ENCODE measurements at regions not wholly inside any gene's neighbourhood (a gene's known extent, or its start where the extent isn't known, plus 50 kb on each side); places are given as distances from the start of the nearest gene placed in this dataset.

DNA sequence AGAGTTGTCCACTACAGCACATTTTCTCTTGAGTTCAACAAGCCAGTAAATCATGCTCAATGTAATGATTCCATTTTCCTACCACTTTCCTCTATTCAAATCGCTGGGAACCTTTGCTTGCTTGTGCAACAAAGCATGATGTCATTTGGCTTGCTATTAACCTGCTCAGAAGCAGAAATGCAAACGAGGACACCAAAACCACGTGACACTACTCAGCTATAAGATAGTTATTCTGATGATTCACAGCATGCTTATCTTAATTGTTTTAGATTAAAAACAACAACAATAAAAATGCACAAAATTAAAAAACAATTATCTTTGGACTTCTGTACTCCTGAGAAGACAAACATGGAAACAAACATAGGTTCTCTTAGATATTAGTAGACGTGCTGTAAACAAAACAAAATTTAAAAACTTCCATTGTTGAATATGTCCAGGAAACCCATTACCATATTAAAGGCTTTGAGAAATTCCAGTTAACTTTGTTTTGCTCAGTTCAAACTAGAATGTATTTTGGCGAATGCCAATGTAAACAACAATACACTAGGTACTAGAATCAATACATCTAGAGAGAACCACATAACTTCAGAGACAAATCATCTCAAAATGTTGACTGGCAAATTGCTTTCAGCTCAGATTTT is 77.5 kb upstream of the KRAS start:
- no peak overlapping the region for H3K4me3 ChIP-seq (ENCODE audit: low read depth, low read length)
- no peaks in the 10 kb centered on the region for H3K36me3 ChIP-seq
- TF ChIP-seq, protein P1, sequence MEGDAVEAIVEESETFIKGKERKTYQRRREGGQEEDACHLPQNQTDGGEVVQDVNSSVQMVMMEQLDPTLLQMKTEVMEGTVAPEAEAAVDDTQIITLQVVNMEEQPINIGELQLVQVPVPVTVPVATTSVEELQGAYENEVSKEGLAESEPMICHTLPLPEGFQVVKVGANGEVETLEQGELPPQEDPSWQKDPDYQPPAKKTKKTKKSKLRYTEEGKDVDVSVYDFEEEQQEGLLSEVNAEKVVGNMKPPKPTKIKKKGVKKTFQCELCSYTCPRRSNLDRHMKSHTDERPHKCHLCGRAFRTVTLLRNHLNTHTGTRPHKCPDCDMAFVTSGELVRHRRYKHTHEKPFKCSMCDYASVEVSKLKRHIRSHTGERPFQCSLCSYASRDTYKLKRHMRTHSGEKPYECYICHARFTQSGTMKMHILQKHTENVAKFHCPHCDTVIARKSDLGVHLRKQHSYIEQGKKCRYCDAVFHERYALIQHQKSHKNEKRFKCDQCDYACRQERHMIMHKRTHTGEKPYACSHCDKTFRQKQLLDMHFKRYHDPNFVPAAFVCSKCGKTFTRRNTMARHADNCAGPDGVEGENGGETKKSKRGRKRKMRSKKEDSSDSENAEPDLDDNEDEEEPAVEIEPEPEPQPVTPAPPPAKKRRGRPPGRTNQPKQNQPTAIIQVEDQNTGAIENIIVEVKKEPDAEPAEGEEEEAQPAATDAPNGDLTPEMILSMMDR (IDR thresholded peaks at IDR 0.05; ENCODE audit: low read depth, low read length) = no peak
- no peaks in the 10 kb centered on the region for H3K9me3 ChIP-seq
- no peak for DNase-seq
- H3K4me1 ChIP-seq = no peaks in the 10 kb centered on the region
- no peaks in the 10 kb centered on the region for H3K27me3 ChIP-seq

DNA sequence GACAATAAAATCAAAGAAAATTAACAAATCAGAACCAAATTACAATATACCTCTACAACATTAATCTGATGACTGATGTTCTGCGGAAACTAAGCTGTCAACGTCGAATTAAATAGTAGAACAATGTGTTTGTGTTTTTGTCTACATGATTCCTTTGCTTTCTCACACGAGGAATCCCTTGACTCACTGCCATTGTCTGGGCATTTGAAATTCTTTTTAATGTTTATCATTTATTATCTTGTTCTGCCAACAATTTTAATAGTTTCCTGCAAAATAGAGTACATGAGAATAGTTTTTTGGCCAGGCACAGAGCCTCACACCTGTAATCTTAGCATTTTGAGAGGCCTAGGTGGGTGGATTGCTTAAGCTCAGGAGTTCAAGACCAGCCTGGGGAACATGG is 76.6 kb upstream of the KRAS start:
- TF ChIP-seq, protein P1 (IDR thresholded peaks at IDR 0.05; ENCODE audit: low read depth, low read length) = no peak
- Histone ChIP-seq H3K36me3 (no peaks in the 10 kb centered on the region), H3K4me3 (ENCODE audit: low read depth, low read length) (no peak overlapping the region), H3K4me1 (no peaks in the 10 kb centered on the region), H3K9me3 (no peaks in the 10 kb centered on the region), H3K27me3 (no peaks in the 10 kb centered on the region)
- no peak for DNase-seq

DNA sequence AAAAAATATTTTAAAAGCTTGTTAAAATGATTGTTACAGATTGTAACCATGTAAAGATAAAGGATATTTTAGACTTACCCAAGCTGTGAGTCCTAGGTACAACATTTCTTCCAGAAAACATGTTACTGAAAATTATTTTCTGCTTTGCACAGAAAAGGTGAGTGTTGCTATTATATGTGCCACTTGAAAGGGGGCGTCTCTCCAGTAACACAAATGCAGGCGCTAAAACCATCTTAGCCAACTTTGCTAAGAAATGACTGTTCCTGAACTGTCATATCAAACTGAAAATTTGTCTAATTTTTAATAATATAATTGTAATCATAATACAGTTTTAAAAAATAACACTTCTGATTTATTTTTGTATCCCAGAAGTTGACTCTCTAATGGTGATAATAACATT is 75.6 kb upstream of the KRAS start:
- Histone ChIP-seq H3K36me3 (no peaks in the 10 kb centered on the region), H3K4me3 (ENCODE audit: low read depth, low read length) (no peak overlapping the region), H3K9me3 (no peaks in the 10 kb centered on the region), H3K4me1 (no peaks in the 10 kb centered on the region), H3K27me3 (no peaks in the 10 kb centered on the region)
- TF ChIP-seq, protein P1 (IDR thresholded peaks at IDR 0.05; ENCODE audit: low read depth, low read length) = no peak
- no peak for DNase-seq

DNA sequence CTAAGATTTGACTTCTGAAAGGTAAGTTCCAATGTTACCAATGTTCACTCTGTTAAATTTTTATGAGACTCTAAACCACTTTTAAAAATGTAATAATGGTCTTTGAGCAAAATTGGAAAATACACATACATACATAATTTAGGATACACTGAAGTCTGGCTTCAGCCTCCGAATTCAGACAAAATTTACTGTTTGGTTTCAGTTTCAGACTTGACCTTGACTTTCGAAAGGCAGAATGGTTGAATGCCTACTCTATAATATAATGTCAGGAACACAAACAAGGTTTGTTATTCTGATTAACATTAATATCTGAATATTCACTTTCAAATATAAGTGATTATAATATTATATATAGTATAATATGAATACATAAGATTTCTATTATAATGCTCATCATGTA is 74.1 kb upstream of the KRAS start:
- TF ChIP-seq, protein P1 (IDR thresholded peaks at IDR 0.05; ENCODE audit: low read depth, low read length) = no peak
- Histone ChIP-seq H3K4me3 (ENCODE audit: low read depth, low read length) (no peak overlapping the region), H3K36me3 (no peaks in the 10 kb centered on the region), H3K9me3 (no peaks in the 10 kb centered on the region), H3K27me3 (no peaks in the 10 kb centered on the region), H3K4me1 (no peaks in the 10 kb centered on the region)
- no peak for DNase-seq

DNA sequence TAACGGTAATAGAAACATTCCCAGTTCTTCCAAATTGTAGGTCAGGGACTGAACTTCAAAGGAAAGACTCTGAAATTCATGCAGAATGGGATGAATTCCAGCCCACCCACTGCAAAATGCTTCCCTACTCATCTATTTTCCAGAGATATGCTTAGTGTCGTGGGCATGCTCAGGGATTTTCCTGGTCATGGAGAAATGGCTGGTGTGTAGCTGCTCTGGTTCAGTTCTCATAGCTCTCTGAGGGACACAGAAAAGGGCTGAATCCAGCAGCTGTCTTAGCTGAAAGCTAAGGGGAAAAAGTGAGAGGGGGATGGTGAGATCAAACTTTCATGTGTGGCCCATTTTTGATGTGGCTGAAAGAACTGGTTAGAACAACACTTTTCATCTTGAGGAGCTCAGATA is 72.9 kb upstream of the KRAS start:
- H3K36me3 ChIP-seq = no peaks in the 10 kb centered on the region
- TF ChIP-seq, protein P1 (IDR thresholded peaks at IDR 0.05; ENCODE audit: low read depth, low read length) = no peak
- no peak overlapping the region for H3K4me3 ChIP-seq (ENCODE audit: low read depth, low read length)
- no peaks in the 10 kb centered on the region for H3K27me3 ChIP-seq
- no peak for DNase-seq
- H3K9me3 ChIP-seq = no peaks in the 10 kb centered on the region
- H3K4me1 ChIP-seq = no peaks in the 10 kb centered on the region

DNA sequence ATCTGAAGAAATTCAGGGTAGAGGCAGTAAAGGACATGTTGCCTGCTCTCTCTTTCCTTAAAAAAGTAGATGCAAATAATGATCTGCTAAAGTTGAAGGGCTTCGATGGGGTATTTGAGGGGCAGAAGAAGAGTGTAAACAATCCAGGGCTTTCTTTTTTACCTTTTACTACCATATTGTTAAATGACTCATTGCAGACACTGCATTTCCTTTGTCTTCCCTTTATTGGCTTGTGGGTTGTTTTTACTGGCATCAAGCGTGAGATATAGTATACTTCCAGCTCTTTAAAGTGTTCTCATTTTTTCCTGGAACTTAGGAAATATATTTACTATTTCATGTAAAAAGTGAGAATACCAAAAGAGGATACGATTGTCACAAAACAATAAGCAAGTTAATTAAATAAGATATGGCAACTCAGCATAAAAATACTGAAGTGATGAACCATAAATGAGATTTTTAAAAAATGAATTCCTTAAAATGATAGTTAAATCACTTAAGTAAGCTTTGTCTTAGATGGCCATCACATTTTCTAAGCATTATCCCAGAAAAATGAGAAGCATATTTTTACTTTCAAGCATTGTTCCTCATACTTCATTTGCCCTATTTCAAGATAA is 72.3 kb upstream of the KRAS start:
- Histone ChIP-seq H3K4me1 (no peaks in the 10 kb centered on the region), H3K27me3 (no peaks in the 10 kb centered on the region), H3K36me3 (no peaks in the 10 kb centered on the region), H3K4me3 (ENCODE audit: low read depth, low read length) (no peak overlapping the region), H3K9me3 (no peaks in the 10 kb centered on the region)
- no peak for DNase-seq
- TF ChIP-seq, protein P1 (IDR thresholded peaks at IDR 0.05; ENCODE audit: low read depth, low read length) = no peak

Measured in BE2C (cell line).